Mucosa of rectum (tissue), 2 donors: ENCODE measurements at regions not wholly inside any gene's neighbourhood (a gene's known extent, or its start where the extent isn't known, plus 50 kb on each side); places are given as distances from the start of the nearest gene placed in this dataset.

Experiments
- H3K27ac ChIP-seq, 2 donors: one replicate each; pipeline ENCODE4 v1.7.0; 2013; ENCODE audit warnings: inconsistent platforms in 2 of 2, low read depth in 2 of 2, low read length in 2 of 2
- H3K27me3 ChIP-seq, 2 donors: one replicate each; pipeline ENCODE4 v1.7.0; 2013; ENCODE audit warnings: low read length in 2 of 2; ENCODE audit not compliant: control insufficient read depth in 2 of 2, insufficient read depth in 2 of 2
- H3K36me3 ChIP-seq, 2 donors: one replicate each; pipeline ENCODE4 v1.7.0; 2013; ENCODE audit warnings: low read length in 2 of 2; ENCODE audit not compliant: control insufficient read depth in 2 of 2, insufficient read depth in 2 of 2
- H3K4me1 ChIP-seq, 2 donors: one replicate each; pipeline ENCODE4 v1.7.0; 2013; ENCODE audit warnings: low read length in 2 of 2, mild to moderate bottlenecking in 1 of 2; ENCODE audit not compliant: control insufficient read depth in 2 of 2, insufficient read depth in 2 of 2
- H3K4me3 ChIP-seq, 2 donors: one replicate each; pipeline ENCODE4 v1.7.0; 2013; ENCODE audit warnings: low read length in 2 of 2
- H3K9ac ChIP-seq, 2 donors: one replicate each; pipeline ENCODE4 v1.7.0; 2013; ENCODE audit warnings: low read length in 2 of 2, low read depth in 1 of 2, mild to moderate bottlenecking in 1 of 2
- H3K9me3 ChIP-seq, 2 donors: one replicate each; pipeline ENCODE4 v1.7.0; 2013; ENCODE audit warnings: low read length in 2 of 2; ENCODE audit not compliant: control insufficient read depth in 2 of 2
- donor health status: healthy.
- donor health status: Normal muscosa, but diverticular disease.

GRCh38 chr17:52336796-52337195 lies 178.3 kb upstream of the CA10 start:
- Histone ChIP-seq H3K9ac (no peak overlapping the region), H3K9me3 (no peaks in the 10 kb centered on the region), H3K4me1 (no peaks in the 10 kb centered on the region), H3K27me3 (no peaks in the 10 kb centered on the region), H3K27ac (no peak overlapping the region), H3K36me3 (no peaks in the 10 kb centered on the region), H3K4me3 (no peak overlapping the region)

GRCh38 chr17:52306314-52306713 lies 147.8 kb upstream of the CA10 start:
- H3K27me3 ChIP-seq: no peaks in the 10 kb centered on the region
- H3K36me3 ChIP-seq: no peaks in the 10 kb centered on the region

GRCh38 chr17:52298881-52299280 lies 140.4 kb upstream of the CA10 start:
- no peak overlapping the region for H3K27ac ChIP-seq
- H3K4me1 ChIP-seq: no peaks in the 10 kb centered on the region
- no peaks in the 10 kb centered on the region for H3K9me3 ChIP-seq
- no peak overlapping the region for H3K4me3 ChIP-seq
- H3K27me3 ChIP-seq: no peaks in the 10 kb centered on the region
- no peak overlapping the region for H3K9ac ChIP-seq
- H3K36me3 ChIP-seq: no peaks in the 10 kb centered on the region

More at GRCh38 chr17:52306314-52306713, 147.8 kb upstream of the CA10 start:
- Histone ChIP-seq H3K4me3 (no peak overlapping the region), H3K9me3 (no peaks in the 10 kb centered on the region), H3K4me1 (no peaks in the 10 kb centered on the region), H3K9ac (no peak overlapping the region), H3K27ac (no peak overlapping the region)

- no peaks in the 10 kb centered on the region for H3K4me1 ChIP-seq
- no peaks in the 10 kb centered on the region for H3K36me3 ChIP-seq
- no peaks in the 10 kb centered on the region for H3K9me3 ChIP-seq
- no peak overlapping the region for H3K4me3 ChIP-seq
- no peak overlapping the region for H3K27ac ChIP-seq
- H3K27me3 ChIP-seq: no peaks in the 10 kb centered on the region
- H3K9ac ChIP-seq: no peak overlapping the region
Observed at GRCh38 chr17:52297230-52298010, 138.9 kb upstream of the CA10 start.

- Histone ChIP-seq H3K9me3 (no peaks in the 10 kb centered on the region), H3K27me3 (no peaks in the 10 kb centered on the region), H3K4me1 (no peaks in the 10 kb centered on the region), H3K36me3 (no peaks in the 10 kb centered on the region), H3K27ac (no peak overlapping the region), H3K9ac (no peak overlapping the region), H3K4me3 (no peak overlapping the region)
Observed at GRCh38 chr17:52294301-52294700, 135.8 kb upstream of the CA10 start.

- H3K4me3 ChIP-seq: no peak overlapping the region
- no peak overlapping the region for H3K27ac ChIP-seq
- H3K9ac ChIP-seq: no peak overlapping the region
- no peaks in the 10 kb centered on the region for H3K36me3 ChIP-seq
- no peaks in the 10 kb centered on the region for H3K27me3 ChIP-seq
- H3K9me3 ChIP-seq: no peaks in the 10 kb centered on the region
- H3K4me1 ChIP-seq: no peaks in the 10 kb centered on the region
Observed at GRCh38 chr17:52287611-52288010, 129.1 kb upstream of the CA10 start.

- Histone ChIP-seq H3K4me3 (no peak overlapping the region), H3K27me3 (no peaks in the 10 kb centered on the region), H3K36me3 (no peaks in the 10 kb centered on the region), H3K27ac (no peak overlapping the region), H3K4me1 (no peaks in the 10 kb centered on the region), H3K9ac (no peak overlapping the region), H3K9me3 (no peaks in the 10 kb centered on the region)
Observed at GRCh38 chr17:52283872-52284271, 125.4 kb upstream of the CA10 start.

- Histone ChIP-seq H3K27me3 (no peaks in the 10 kb centered on the region), H3K4me1 (no peaks in the 10 kb centered on the region), H3K9ac (no peak overlapping the region), H3K4me3 (no peak overlapping the region), H3K27ac (no peak overlapping the region), H3K9me3 (no peaks in the 10 kb centered on the region), H3K36me3 (no peaks in the 10 kb centered on the region)
Observed at GRCh38 chr17:52276381-52277008, 118.0 kb upstream of the CA10 start.

- no peaks in the 10 kb centered on the region for H3K27me3 ChIP-seq
- no peaks in the 10 kb centered on the region for H3K4me1 ChIP-seq
- H3K36me3 ChIP-seq: no peaks in the 10 kb centered on the region
- no peak overlapping the region for H3K4me3 ChIP-seq
- H3K9me3 ChIP-seq: no peaks in the 10 kb centered on the region
- no peak overlapping the region for H3K9ac ChIP-seq
- H3K27ac ChIP-seq: no peak overlapping the region
Observed at GRCh38 chr17:52271781-52272180, 113.3 kb upstream of the CA10 start.

GRCh38 chr17:52255347-52255746 lies 96.8 kb upstream of the CA10 start:
- no peak overlapping the region for H3K4me3 ChIP-seq
- no peak overlapping the region for H3K9ac ChIP-seq
- H3K4me1 ChIP-seq: no peaks in the 10 kb centered on the region
- no peaks in the 10 kb centered on the region for H3K36me3 ChIP-seq
- H3K9me3 ChIP-seq: no peaks in the 10 kb centered on the region
- no peak overlapping the region for H3K27ac ChIP-seq
- H3K27me3 ChIP-seq: no peaks in the 10 kb centered on the region
